ENCODE measurements at regions not wholly inside any gene's neighbourhood (a gene's known extent, or its start where the extent isn't known, plus 50 kb on each side); places are given as distances from the start of the nearest gene placed in this dataset.

GRCh38 chr14:26766726-26767125 is 168.9 kb upstream of the NOVA1 start:
- no peak for DNase-seq (ENCODE audit: low spot score)

- DNase-seq (ENCODE audit: low spot score) = peak; percentile 46
Measured at GRCh38 chr14:26773906-26774593, 176.2 kb upstream of the NOVA1 start.

GRCh38 chr14:26775765-26776563 is 178.1 kb upstream of the NOVA1 start:
- peak; percentile 75 for DNase-seq (ENCODE audit: low spot score)

- no peak for DNase-seq (ENCODE audit: low spot score)
Measured at GRCh38 chr14:26791117-26791806, 193.4 kb upstream of the NOVA1 start.

GRCh38 chr14:26794731-26795130 is 196.9 kb upstream of the NOVA1 start:
- peak; percentile 61 for DNase-seq (ENCODE audit: low spot score)

- DNase-seq (ENCODE audit: low spot score) = no peak
Measured at GRCh38 chr14:26808407-26808806, 210.6 kb upstream of the NOVA1 start.

- DNase-seq (ENCODE audit: low spot score) = no peak
Measured at GRCh38 chr14:26810631-26811030, 212.8 kb upstream of the NOVA1 start.

- no peak for DNase-seq (ENCODE audit: low spot score)
Measured at GRCh38 chr14:26811756-26812305, 214.0 kb upstream of the NOVA1 start.

- no peak for DNase-seq (ENCODE audit: low spot score)
Measured at GRCh38 chr14:26820138-26820537, 222.3 kb upstream of the NOVA1 start.

GRCh38 chr14:26820572-26820971 is 222.7 kb upstream of the NOVA1 start:
- no peak for DNase-seq (ENCODE audit: low spot score)

GRCh38 chr14:26828741-26829140 is 230.9 kb upstream of the NOVA1 start:
- DNase-seq (ENCODE audit: low spot score) = no peak

GRCh38 chr14:26833621-26834176 is 235.9 kb upstream of the NOVA1 start:
- DNase-seq (ENCODE audit: low spot score) = no peak

GRCh38 chr14:26835979-26836570 is 238.2 kb upstream of the NOVA1 start:
- no peak for DNase-seq (ENCODE audit: low spot score)

- no peak for DNase-seq (ENCODE audit: low spot score)
Measured at GRCh38 chr14:26839481-26839880, 241.6 kb upstream of the NOVA1 start.

GRCh38 chr14:26841326-26841725 is 243.5 kb upstream of the NOVA1 start:
- peak; percentile 66 for DNase-seq (ENCODE audit: low spot score)

- peak; percentile 99 for DNase-seq (ENCODE audit: low spot score)
Measured at GRCh38 chr14:26841920-26842741, 244.3 kb upstream of the NOVA1 start.

- peak; percentile 25 for DNase-seq (ENCODE audit: low spot score)
Measured at GRCh38 chr14:26845151-26845818, 247.5 kb upstream of the NOVA1 start.

- DNase-seq (ENCODE audit: low spot score) = peak; percentile 2
Measured at GRCh38 chr14:26846388-26846787, 248.6 kb upstream of the NOVA1 start.

GRCh38 chr14:26849514-26849913 is 251.7 kb upstream of the NOVA1 start:
- DNase-seq (ENCODE audit: low spot score) = no peak

- DNase-seq (ENCODE audit: low spot score) = no peak
Measured at GRCh38 chr14:26851793-26852192, 254.0 kb upstream of the NOVA1 start.

Data from kidney tubule cell (primary cell).